Testis (tissue), 2 donors: ENCODE measurements at regions not wholly inside any gene's neighbourhood (a gene's known extent, or its start where the extent isn't known, plus 50 kb on each side); places are given as distances from the start of the nearest gene placed in this dataset.

ENCODE experiments used
- POLR2A ChIP-seq: fragments of 450-650 bp; IDR thresholded peaks from one replicate; pipeline ENCODE4 v1.6.1; 2017; ENCODE audit warnings: antibody characterized with exemption, mild to moderate bottlenecking, moderate library complexity
- TF ChIP-seq, protein P1 (sequence below), 3 experiments: fragments of 450-650 bp in 2 of 3; fragments of 200-600 bp in 1 of 3; sonication (generic) in 1 of 3; IDR thresholded peaks; one replicate each; pipeline ENCODE4 v1.5.1; 2016 to 2019; ENCODE audit warnings: antibody characterized with exemption in 3 of 3, mild to moderate bottlenecking in 2 of 3, moderate library complexity in 1 of 3

DNA sequence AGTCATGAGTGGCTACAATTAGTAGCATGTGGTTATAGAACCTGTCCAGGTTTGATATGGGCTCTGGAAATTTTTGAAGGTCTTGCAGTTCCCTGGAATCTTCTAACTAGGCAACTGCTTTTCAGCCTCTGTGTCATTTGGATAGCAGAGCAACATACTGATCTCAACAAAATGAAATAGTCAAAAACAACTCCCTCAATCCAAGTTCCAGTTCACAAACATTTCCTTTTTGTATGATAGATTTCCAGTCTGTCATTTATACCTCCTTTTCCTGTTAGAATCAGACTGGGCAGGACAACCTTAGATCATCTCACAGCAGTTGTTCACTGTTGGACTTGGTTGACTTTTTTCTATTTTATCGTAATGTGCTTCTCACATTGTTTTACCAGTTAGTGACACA is 442.1 kb upstream of the PDE3A start:
- TF ChIP-seq POLR2A: no peak
- TF ChIP-seq, protein P1, sequence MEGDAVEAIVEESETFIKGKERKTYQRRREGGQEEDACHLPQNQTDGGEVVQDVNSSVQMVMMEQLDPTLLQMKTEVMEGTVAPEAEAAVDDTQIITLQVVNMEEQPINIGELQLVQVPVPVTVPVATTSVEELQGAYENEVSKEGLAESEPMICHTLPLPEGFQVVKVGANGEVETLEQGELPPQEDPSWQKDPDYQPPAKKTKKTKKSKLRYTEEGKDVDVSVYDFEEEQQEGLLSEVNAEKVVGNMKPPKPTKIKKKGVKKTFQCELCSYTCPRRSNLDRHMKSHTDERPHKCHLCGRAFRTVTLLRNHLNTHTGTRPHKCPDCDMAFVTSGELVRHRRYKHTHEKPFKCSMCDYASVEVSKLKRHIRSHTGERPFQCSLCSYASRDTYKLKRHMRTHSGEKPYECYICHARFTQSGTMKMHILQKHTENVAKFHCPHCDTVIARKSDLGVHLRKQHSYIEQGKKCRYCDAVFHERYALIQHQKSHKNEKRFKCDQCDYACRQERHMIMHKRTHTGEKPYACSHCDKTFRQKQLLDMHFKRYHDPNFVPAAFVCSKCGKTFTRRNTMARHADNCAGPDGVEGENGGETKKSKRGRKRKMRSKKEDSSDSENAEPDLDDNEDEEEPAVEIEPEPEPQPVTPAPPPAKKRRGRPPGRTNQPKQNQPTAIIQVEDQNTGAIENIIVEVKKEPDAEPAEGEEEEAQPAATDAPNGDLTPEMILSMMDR (IDR thresholded peaks at IDR 0.05): no peak
